NCI-H2107 (cell line): ENCODE measurements at regions not wholly inside any gene's neighbourhood (a gene's known extent, or its start where the extent isn't known, plus 50 kb on each side); places are given as distances from the start of the nearest gene placed in this dataset.
"Not testable (repeated sequence)": the region's sequence is repeated elsewhere in the genome, so short reads cannot be mapped to it uniquely, and the experiment has no call there.

ENCODE experiments used
- DNase-seq: peaks from one replicate; lab custom pipeline; 2025; lab: John Stamatoyannopoulos, UW

- DNase-seq: no peak
Measured at GRCh38 chr7:69508736-69509135, 89.5 kb upstream of the AUTS2 start.

DNA sequence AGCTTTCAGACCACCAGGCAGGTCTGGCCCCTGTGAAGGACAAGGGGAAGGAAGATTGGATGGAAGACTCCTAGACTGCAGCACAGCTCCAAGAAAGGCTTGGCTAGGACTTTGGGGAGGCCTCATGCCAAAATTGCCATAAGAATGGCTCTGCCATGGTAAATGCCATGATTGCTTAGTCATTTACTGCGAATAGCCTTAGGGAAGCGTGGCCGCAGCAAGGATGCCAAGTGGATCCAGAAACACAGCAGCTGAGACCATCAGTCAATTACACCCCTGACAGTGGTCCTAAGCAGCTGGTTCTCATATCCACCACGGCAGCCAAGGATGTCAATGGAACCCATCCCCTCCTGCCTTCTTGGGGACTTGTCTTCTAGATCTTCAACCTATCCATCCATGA is 88.2 kb upstream of the AUTS2 start:
- no peak for DNase-seq

GRCh38 chr7:69515495-69516212 is 82.6 kb upstream of the AUTS2 start:
- no peak for DNase-seq

DNA sequence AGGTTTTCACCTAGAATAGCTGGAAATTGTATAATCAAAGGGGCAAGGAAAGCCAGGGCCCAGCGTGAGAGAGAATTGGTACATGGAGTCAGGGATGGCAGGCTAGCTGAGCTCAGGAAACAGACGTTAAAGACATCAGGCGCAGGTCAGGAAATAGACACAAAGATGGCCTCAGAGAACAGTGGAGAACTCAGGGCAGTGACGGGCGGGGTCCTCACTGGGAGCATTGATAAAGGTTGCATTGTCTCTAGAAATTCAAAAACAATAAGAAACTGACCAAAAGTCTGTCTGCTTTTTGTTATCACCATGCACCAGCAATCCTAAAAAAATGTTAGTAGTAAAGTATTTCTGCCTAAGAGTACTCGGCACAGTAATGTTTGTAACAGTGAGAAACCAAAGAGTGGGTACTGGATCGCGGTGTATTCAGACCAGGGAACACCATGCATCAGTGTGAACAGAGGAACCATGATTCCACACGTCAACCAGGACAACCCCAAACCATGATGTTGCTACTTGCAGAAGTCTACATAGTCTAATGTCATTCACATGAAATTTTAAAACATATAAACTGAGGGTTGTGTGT is 81.9 kb upstream of the AUTS2 start:
- no peak for DNase-seq

- DNase-seq: no peak
Measured at GRCh38 chr7:69517985-69518704, 80.1 kb upstream of the AUTS2 start.

DNA sequence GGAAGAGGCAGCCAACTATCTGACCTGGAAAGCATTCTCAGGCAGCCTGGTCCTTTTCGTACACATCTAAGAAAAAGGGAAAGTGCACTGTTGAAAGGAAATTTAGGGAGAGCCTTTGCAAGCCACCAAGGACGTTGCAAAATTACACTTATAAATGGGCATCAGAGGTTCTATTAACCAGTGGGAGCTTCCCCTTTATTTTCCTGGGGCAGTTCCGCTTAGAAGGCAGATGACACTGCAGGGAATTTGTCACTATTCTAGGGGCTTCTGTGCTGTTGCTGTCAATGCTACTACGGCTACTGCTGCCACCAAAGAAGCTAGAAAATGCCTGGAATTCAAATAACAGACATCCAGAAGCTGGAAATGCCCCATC is 79.6 kb upstream of the AUTS2 start:
- no peak for DNase-seq

DNA sequence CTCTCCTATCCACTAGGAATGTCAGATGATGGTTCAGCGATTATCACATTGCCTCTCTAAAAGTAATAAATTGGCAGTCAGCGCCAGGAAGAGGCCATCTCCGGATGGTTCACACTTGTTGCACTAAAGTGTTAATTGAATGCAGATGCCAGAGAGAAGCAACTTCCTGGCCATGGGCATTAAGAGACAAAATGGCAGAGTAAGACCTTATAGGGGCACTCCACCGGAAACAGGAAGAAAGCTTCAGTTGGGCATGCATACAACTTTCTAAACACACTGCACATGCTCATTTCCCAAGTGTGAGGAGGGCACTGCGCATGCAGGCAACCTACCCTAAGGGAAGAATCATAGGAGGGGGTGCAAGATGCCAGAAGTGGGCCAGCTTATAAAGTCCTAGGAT is 71.7 kb upstream of the AUTS2 start:
- no peak for DNase-seq

DNA sequence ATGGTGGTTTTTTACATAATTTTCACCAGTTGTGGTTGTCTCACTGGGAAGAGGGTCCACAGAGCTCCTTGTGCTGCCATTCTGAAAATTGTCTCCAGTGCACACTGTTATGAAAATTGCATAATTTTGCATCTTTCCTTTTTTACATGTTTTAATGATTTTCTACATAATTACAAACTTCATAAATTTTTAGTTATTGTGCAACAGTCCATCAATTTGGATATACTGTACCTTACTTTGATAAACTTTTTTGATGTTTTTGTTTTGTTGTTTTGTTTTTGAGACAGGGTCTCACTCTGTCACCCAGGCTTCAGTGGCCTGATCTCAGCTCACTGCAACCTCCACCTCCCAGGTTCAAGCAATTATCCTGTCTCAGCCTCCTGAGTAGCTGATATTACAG is 70.6 kb upstream of the AUTS2 start:
- no peak for DNase-seq

GRCh38 chr7:69531050-69531449 is 67.2 kb upstream of the AUTS2 start:
- DNase-seq: no peak

- DNase-seq: no peak
Measured at GRCh38 chr7:69534461-69535041, 63.7 kb upstream of the AUTS2 start.

GRCh38 chr7:69537691-69538090 is 60.6 kb upstream of the AUTS2 start:
- DNase-seq: no peak

- no peak for DNase-seq
Measured at GRCh38 chr7:69539531-69539930, 58.7 kb upstream of the AUTS2 start.

GRCh38 chr7:69540287-69540686 is 58.0 kb upstream of the AUTS2 start:
- DNase-seq: no peak

GRCh38 chr7:69541779-69542432 is 56.4 kb upstream of the AUTS2 start:
- not testable (repeated sequence) for DNase-seq

DNA sequence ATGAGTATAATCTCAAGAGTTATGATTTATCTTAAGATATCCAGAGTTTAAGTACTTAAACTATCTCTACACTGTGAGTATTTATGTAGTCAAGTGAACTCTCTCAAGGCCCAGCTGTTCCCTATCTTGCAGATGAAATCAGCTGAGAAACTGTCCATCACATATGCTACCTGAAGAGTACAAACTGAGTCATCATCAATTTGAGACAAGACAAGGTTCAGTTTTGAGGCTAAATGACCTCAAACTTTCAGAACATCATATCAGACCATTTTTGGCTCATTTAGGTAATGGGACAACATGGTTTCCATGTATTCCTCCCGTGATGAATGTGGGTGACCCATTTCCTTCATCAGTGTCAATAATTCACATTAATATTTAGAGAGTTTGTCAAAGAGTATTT is 53.1 kb upstream of the AUTS2 start:
- DNase-seq: no peak
